Breast epithelium (tissue), 4 donors: ENCODE measurements at regions not wholly inside any gene's neighbourhood (a gene's known extent, or its start where the extent isn't known, plus 50 kb on each side); places are given as distances from the start of the nearest gene placed in this dataset.

Experiments
- DNase-seq, 2 donors: peaks; one replicate each; pipeline ENCODE4 v3.0.0-alpha.2; 2019; ENCODE audit warnings: low spot score in 2 of 2
- H3K27ac ChIP-seq, 2 donors: fragments of 200-600 bp; sonication (generic) in 1 of 2; one replicate each; pipeline ENCODE4 v1.5.1; 2016 to 2019; ENCODE audit warnings: mild to moderate bottlenecking in 1 of 2
- H3K27me3 ChIP-seq, 2 donors: fragments of 200-600 bp; sonication (generic) in 1 of 2; one replicate each; pipeline versions ENCODE4 v1.5.1 to v1.6.0; 2017 to 2019; ENCODE audit warnings: control low read depth in 1 of 2, mild to moderate bottlenecking in 1 of 2
- H3K36me3 ChIP-seq: fragments of 200-600 bp; one replicate; pipeline ENCODE4 v1.5.1; 2019
- H3K4me1 ChIP-seq, 2 donors: fragments of 200-600 bp; sonication (generic); one replicate each; pipeline ENCODE4 v1.5.1; 2016 to 2019; ENCODE audit warnings: control low read depth in 1 of 2
- H3K4me3 ChIP-seq, 3 donors: fragments of 200-600 bp; sonication (generic); 1 replicate in 2 of 3; 2 replicates in 1 of 3; pipeline ENCODE4 v1.5.1; 2016 to 2019; ENCODE audit warnings: mild to moderate bottlenecking in 3 of 3, moderate library complexity in 2 of 3
- H3K9me3 ChIP-seq, 2 donors: fragments of 200-600 bp; sonication (generic) in 1 of 2; one replicate each; pipeline ENCODE4 v1.5.1; 2016 to 2019; ENCODE audit warnings: control low read depth in 1 of 2
- POLR2A ChIP-seq: fragments of 450-650 bp; IDR thresholded peaks from one replicate; pipeline ENCODE4 v1.6.1; 2016; ENCODE audit warnings: antibody characterized with exemption, mild to moderate bottlenecking, moderate library complexity
- POLR2AphosphoS5 ChIP-seq, 3 donors: sonication (generic); formaldehyde crosslinking; IDR thresholded peaks; one replicate each; pipeline ENCODE4 v1.6.1; 2017; ENCODE audit warnings: antibody characterized with exemption in 3 of 3
- intact Hi-C: fragments of 100-400 bp; cut with DNase I; formaldehyde crosslinking; loops from one replicate; pipeline ENCODE4 v1.15.1; 2023; ENCODE audit warnings: low total_unique reads
- TF ChIP-seq, protein P1 (sequence below), 3 donors: fragments of 450-650 bp; IDR thresholded peaks; one replicate each; pipeline ENCODE4 v1.5.1; 2016 to 2017; ENCODE audit warnings: antibody characterized with exemption in 3 of 3, mild to moderate bottlenecking in 3 of 3, moderate library complexity in 3 of 3

GRCh38 chr22:49466878-49467595, 360.6 kb downstream of the BRD1 start:
- intact Hi-C loops, result no loop called here
- Histone ChIP-seq H3K4me1 (no peaks in the 10 kb centered on the region), H3K27ac (no peak overlapping the region), H3K9me3 (no peaks in the 10 kb centered on the region), H3K27me3 (peaks cover 0 to 63% of the 10 kb centered on the region in 2 donors), H3K4me3 (no peak overlapping the region), H3K36me3 (no peaks in the 10 kb centered on the region)
- no peak for TF ChIP-seq POLR2AphosphoS5 (IDR thresholded peaks at IDR 0.05)
- TF ChIP-seq POLR2A, result no peak
- TF ChIP-seq, protein P1, sequence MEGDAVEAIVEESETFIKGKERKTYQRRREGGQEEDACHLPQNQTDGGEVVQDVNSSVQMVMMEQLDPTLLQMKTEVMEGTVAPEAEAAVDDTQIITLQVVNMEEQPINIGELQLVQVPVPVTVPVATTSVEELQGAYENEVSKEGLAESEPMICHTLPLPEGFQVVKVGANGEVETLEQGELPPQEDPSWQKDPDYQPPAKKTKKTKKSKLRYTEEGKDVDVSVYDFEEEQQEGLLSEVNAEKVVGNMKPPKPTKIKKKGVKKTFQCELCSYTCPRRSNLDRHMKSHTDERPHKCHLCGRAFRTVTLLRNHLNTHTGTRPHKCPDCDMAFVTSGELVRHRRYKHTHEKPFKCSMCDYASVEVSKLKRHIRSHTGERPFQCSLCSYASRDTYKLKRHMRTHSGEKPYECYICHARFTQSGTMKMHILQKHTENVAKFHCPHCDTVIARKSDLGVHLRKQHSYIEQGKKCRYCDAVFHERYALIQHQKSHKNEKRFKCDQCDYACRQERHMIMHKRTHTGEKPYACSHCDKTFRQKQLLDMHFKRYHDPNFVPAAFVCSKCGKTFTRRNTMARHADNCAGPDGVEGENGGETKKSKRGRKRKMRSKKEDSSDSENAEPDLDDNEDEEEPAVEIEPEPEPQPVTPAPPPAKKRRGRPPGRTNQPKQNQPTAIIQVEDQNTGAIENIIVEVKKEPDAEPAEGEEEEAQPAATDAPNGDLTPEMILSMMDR (IDR thresholded peaks at IDR 0.05), result no peak
- DNase-seq, result no peak

- no peak for TF ChIP-seq POLR2AphosphoS5 (IDR thresholded peaks at IDR 0.05)
- no peak for TF ChIP-seq POLR2A
- TF ChIP-seq, protein P1 (IDR thresholded peaks at IDR 0.05), result no peak
- peaks cover 0 to 62% of the 10 kb centered on the region in 2 donors for H3K27me3 ChIP-seq
- H3K9me3 ChIP-seq, result no peaks in the 10 kb centered on the region
- no peak for DNase-seq
- H3K4me3 ChIP-seq, result no peak overlapping the region
- no peaks in the 10 kb centered on the region for H3K4me1 ChIP-seq
- no peak overlapping the region for H3K27ac ChIP-seq
- no peaks in the 10 kb centered on the region for H3K36me3 ChIP-seq
- intact Hi-C loops, result no loop called here
Observed at GRCh38 chr22:49464037-49464436, 363.6 kb downstream of the BRD1 start.

DNA sequence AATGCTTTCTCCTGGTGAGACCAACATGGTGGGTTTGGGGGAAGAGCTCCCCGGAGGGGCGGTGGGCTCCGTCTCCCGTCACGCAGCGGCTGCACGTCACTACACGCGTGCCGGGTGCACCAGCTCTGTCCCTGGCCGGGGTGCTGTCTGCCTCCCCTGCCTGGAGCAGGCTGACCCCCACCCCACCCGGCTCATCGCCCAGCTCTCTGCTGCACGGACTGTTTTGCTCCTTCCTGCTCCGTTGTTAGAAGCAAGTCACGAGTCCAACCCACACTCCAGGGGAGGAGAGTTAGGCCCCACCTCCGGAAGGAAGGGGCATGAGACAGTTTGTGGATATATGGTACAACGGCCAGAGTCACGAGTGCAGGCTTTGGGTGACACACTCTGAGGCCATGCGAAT, 364.9 kb downstream of the BRD1 start:
- TF ChIP-seq, protein P1 (IDR thresholded peaks at IDR 0.05), result no peak
- TF ChIP-seq POLR2AphosphoS5 (IDR thresholded peaks at IDR 0.05), result no peak
- Histone ChIP-seq H3K9me3 (no peaks in the 10 kb centered on the region), H3K4me3 (no peak overlapping the region), H3K36me3 (no peaks in the 10 kb centered on the region), H3K27ac (no peak overlapping the region), H3K4me1 (no peaks in the 10 kb centered on the region), H3K27me3 (peaks cover 0 to 63% of the 10 kb centered on the region in 2 donors)
- intact Hi-C loops, result no loop called here
- no peak for DNase-seq

- Histone ChIP-seq H3K4me3 (no peak overlapping the region), H3K9me3 (no peaks in the 10 kb centered on the region), H3K27ac (no peak overlapping the region), H3K4me1 (no peaks in the 10 kb centered on the region), H3K36me3 (no peaks in the 10 kb centered on the region), H3K27me3 (peaks cover 0 to 63% of the 10 kb centered on the region in 2 donors)
- intact Hi-C loops, result no loop called here
- no peak for TF ChIP-seq POLR2AphosphoS5 (IDR thresholded peaks at IDR 0.05)
- TF ChIP-seq, protein P1 (IDR thresholded peaks at IDR 0.05), result no peak
- no peak for TF ChIP-seq POLR2A
- DNase-seq, result no peak
Observed at GRCh38 chr22:49462291-49462690, 365.4 kb downstream of the BRD1 start.

- H3K4me1 ChIP-seq, result no peaks in the 10 kb centered on the region
- DNase-seq, result no peak
- TF ChIP-seq POLR2AphosphoS5 (IDR thresholded peaks at IDR 0.05), result no peak
- TF ChIP-seq, protein P1 (IDR thresholded peaks at IDR 0.05), result no peak
- no peak for TF ChIP-seq POLR2A
- H3K27me3 ChIP-seq, result peaks cover 0 to 62% of the 10 kb centered on the region in 2 donors
- H3K36me3 ChIP-seq, result no peaks in the 10 kb centered on the region
- no peak overlapping the region for H3K27ac ChIP-seq
- intact Hi-C loops, result no loop called here
- no peak overlapping the region for H3K4me3 ChIP-seq
- H3K9me3 ChIP-seq, result no peaks in the 10 kb centered on the region
Observed at GRCh38 chr22:49461674-49462073, 366.0 kb downstream of the BRD1 start.
